HG03378 (cell line): ENCODE measurements at regions not wholly inside any gene's neighbourhood (a gene's known extent, or its start where the extent isn't known, plus 50 kb on each side); places are given as distances from the start of the nearest gene placed in this dataset.
"Not testable (repeated sequence)": the region's sequence is repeated elsewhere in the genome, so short reads cannot be mapped to it uniquely, and the experiment has no call there.

Source experiments
- ATAC-seq: cut with Tn5 transposase; IDR thresholded peaks from one replicate; pipeline ENCODE4 v1.9.1; 2021; ENCODE audit warnings: mild to moderate bottlenecking, moderate library complexity; ENCODE audit not compliant: unreplicated experiment

- ATAC-seq, result no peak
Measured at GRCh38 chr2:120528051-120528692, 182.2 kb downstream of the INHBB start.

- no peak for ATAC-seq
Measured at GRCh38 chr2:120528693-120529076, 182.7 kb downstream of the INHBB start.

- ATAC-seq, result no peak
Measured at GRCh38 chr2:120530781-120531180, 184.8 kb downstream of the INHBB start.

GRCh38 chr2:120531365-120531764 is 185.4 kb downstream of the INHBB start:
- no peak for ATAC-seq

GRCh38 chr2:120531863-120532600 is 186.1 kb downstream of the INHBB start:
- ATAC-seq, result no peak

- no peak for ATAC-seq
Measured at GRCh38 chr2:120533625-120534024, 187.7 kb downstream of the INHBB start.

GRCh38 chr2:120534457-120534856 is 188.5 kb downstream of the INHBB start:
- no peak for ATAC-seq

GRCh38 chr2:120535081-120535480 is 189.1 kb downstream of the INHBB start:
- ATAC-seq, result no peak

- no peak for ATAC-seq
Measured at GRCh38 chr2:120536141-120536540, 190.2 kb downstream of the INHBB start.

- ATAC-seq, result no peak
Measured at GRCh38 chr2:120538691-120539423, 192.9 kb downstream of the INHBB start.

GRCh38 chr2:120539424-120539936 is 193.5 kb downstream of the INHBB start:
- ATAC-seq, result no peak

GRCh38 chr2:120539937-120540718 is 194.2 kb downstream of the INHBB start:
- ATAC-seq, result no peak

GRCh38 chr2:120540719-120541552 is 194.7 kb upstream of the GLI2 start:
- no peak for ATAC-seq

- ATAC-seq, result no peak
Measured at GRCh38 chr2:120541553-120541932, 194.1 kb upstream of the GLI2 start.

GRCh38 chr2:120541972-120542670 is 193.5 kb upstream of the GLI2 start:
- no peak for ATAC-seq

- no peak for ATAC-seq
Measured at GRCh38 chr2:120542911-120543527, 192.6 kb upstream of the GLI2 start.

- ATAC-seq, result no peak
Measured at GRCh38 chr2:120543899-120544298, 191.8 kb upstream of the GLI2 start.

GRCh38 chr2:120544522-120544921 is 191.1 kb upstream of the GLI2 start:
- ATAC-seq, result no peak

- not testable (repeated sequence) for ATAC-seq
Measured at GRCh38 chr2:120545007-120545406, 190.7 kb upstream of the GLI2 start.
